Esophagus (tissue), 2 donors: ENCODE measurements at regions not wholly inside any gene's neighbourhood (a gene's known extent, or its start where the extent isn't known, plus 50 kb on each side); places are given as distances from the start of the nearest gene placed in this dataset.
"Not testable (repeated sequence)": the region's sequence is repeated elsewhere in the genome, so short reads cannot be mapped to it uniquely, and the experiment has no call there.

Experiments
- H3K27ac ChIP-seq, 2 donors: one replicate each; pipeline ENCODE4 v1.5.1; 2013; ENCODE audit warnings: low read depth in 2 of 2, mild to moderate bottlenecking in 2 of 2, inconsistent platforms in 1 of 2, low read length in 1 of 2, moderate library complexity in 1 of 2
- H3K27me3 ChIP-seq, 2 donors: one replicate each; pipeline ENCODE4 v1.6.1; 2013; ENCODE audit warnings: low read length in 2 of 2, control low read depth in 1 of 2, mild to moderate bottlenecking in 1 of 2; ENCODE audit not compliant: insufficient read depth in 2 of 2, control insufficient read depth in 1 of 2
- H3K36me3 ChIP-seq, 2 donors: one replicate each; pipeline ENCODE4 v1.6.1; 2013; ENCODE audit warnings: low read length in 1 of 2; ENCODE audit not compliant: control insufficient read depth in 2 of 2, insufficient read depth in 2 of 2
- H3K4me1 ChIP-seq, 2 donors: one replicate each; pipeline ENCODE4 v1.6.1; 2013; ENCODE audit warnings: low read length in 1 of 2; ENCODE audit not compliant: control insufficient read depth in 2 of 2, insufficient read depth in 2 of 2
- H3K4me3 ChIP-seq, 2 donors: one replicate each; pipeline ENCODE4 v1.5.1; 2013; ENCODE audit warnings: low read length in 2 of 2, mild to moderate bottlenecking in 2 of 2, low read depth in 1 of 2, moderate library complexity in 1 of 2
- H3K9me3 ChIP-seq, 2 donors: one replicate each; pipeline ENCODE4 v1.6.1; 2013; ENCODE audit warnings: mild to moderate bottlenecking in 2 of 2, low read depth in 1 of 2, low read length in 1 of 2, moderate library complexity in 1 of 2; ENCODE audit not compliant: control insufficient read depth in 2 of 2, insufficient read depth in 1 of 2
- WGBS, 2 donors: extraction: QIAGEN DNeasy Blood & Tissue Kit; methylation state at CpG; one replicate each; pipeline ENCODE4 v1.1.7; 2013; 5-methylcytosine and 5-hydroxymethylcytosine counted together
- donor health status: healthy with polysubstance abuse.
- donor health status: Bipolar disorder and iron deficiency.

DNA sequence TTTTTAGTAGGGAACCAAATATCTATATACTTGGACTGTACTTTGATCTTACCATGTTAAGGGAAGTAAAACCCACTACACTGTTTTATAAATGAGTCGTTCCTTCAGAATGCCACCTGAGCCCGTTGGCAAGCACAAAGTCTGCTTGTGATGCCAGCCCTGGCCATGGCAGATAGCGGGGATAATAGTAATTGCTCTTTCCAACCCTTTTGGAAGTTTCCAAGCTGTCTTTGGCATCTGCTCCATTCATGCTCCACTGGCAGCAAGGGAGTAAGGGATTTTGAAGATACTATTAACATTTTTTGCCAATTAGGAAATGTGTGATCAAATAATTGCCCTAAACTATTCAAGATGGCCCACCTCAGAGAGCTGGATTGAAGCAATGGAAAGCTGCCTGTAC is 689.2 kb upstream of the SLIT2 start:
- Histone ChIP-seq H3K4me1 (no peaks in the 10 kb centered on the region), H3K36me3 (no peaks in the 10 kb centered on the region), H3K27me3 (no peaks in the 10 kb centered on the region), H3K9me3 (no peaks in the 10 kb centered on the region), H3K27ac (no peak overlapping the region), H3K4me3 (no peak overlapping the region)
- WGBS, 2 donors, result 50 to 82% methylated on average over 3 of the region's 3 CpGs

DNA sequence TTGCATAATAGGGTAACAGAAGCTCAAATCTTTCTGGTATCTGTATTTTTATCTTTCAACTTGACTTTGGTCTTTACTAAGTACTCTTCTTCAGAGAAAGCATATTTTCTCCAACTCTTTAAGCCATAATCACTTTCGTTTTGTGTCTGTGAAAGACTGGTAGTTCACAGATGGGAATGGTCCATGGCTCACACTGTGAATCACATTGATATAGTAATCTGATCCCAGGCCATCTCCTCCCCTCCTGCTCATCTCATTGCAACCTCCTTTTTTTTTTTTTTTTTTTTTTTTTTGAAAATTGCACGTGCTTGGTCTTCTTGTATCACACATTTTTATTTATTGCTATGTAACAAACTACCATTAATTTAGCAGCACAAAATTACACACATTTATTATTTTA is 694.5 kb upstream of the SLIT2 start:
- Histone ChIP-seq H3K36me3 (no peaks in the 10 kb centered on the region), H3K4me1 (no peaks in the 10 kb centered on the region), H3K27ac (no peak overlapping the region), H3K9me3 (no peaks in the 10 kb centered on the region), H3K4me3 (no peak overlapping the region), H3K27me3 (no peaks in the 10 kb centered on the region)
- WGBS, 2 donors, result 74 to 88% methylated on average over 2 of the region's 2 CpGs

- not testable (repeated sequence) for H3K4me1 ChIP-seq, H3K9me3 ChIP-seq, H3K4me3 ChIP-seq, H3K27me3 ChIP-seq, H3K36me3 ChIP-seq
- WGBS, 2 donors, result 74 to 80% methylated on average over 10 of the region's 10 CpGs
- peak overlapping the region; percentile 53 to 60 for H3K27ac ChIP-seq
Measured at GRCh38 chr4:19556276-19556675, 695.4 kb upstream of the SLIT2 start.

DNA sequence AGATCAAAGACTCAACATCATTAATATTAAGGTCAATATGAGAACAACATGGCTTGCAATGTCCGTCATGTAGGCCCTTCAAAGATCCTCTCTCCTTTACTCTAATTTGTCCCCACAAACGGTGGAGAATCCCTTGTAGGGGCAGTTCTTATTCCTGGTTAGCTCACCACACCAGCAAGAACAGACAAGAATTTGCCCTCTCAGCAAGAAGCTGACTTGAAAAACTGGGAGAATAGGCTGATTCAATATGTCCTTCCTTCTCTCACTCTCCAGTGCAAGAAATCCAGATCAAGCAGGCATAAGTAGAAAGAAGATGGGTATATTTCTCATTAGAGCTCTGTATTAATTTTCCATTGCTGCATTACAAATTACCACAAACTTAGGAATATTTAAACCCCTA is 704.2 kb upstream of the SLIT2 start:
- Histone ChIP-seq H3K4me3 (no peak overlapping the region), H3K4me1 (no peaks in the 10 kb centered on the region), H3K9me3 (no peaks in the 10 kb centered on the region), H3K36me3 (no peaks in the 10 kb centered on the region), H3K27me3 (no peaks in the 10 kb centered on the region), H3K27ac (peak overlapping the region; percentile 52 to 64)
- WGBS, 2 donors, result 55 to 59% methylated on average over 2 of the region's 2 CpGs

DNA sequence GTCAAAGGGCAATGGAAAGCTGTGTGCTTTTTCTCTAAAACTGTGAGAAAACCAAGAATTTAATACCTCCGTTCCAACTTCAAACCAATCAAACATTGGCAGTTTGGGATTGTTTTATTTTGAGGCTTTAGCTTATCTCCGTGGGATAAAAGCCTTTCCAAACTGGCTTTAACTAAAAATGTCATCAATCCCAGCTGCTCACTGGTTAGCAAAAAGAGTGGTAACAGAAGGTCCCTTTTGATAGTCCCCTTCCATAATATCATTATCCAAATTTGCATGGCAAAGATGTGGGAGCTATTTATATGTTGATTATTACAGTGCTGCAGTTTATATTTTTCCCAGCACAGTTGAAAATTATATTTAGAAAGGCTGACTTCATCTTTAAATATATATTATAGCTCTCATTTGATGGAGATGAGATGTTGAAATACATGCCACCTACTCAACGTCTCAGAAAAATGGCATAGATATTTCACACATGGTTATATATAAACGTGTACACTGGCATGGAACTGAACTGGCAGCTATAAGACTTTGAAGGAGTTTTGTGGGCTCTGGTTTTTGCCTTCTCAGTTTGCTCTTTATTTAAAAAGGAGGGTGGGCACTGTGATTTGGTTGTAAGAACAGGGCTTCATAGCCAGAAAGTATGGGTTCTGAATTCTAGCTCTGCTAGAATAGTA is 707.1 kb upstream of the SLIT2 start:
- WGBS, 2 donors, result 69 to 70% methylated on average over 4 of the region's 4 CpGs
- H3K27ac ChIP-seq, result no peak overlapping the region

DNA sequence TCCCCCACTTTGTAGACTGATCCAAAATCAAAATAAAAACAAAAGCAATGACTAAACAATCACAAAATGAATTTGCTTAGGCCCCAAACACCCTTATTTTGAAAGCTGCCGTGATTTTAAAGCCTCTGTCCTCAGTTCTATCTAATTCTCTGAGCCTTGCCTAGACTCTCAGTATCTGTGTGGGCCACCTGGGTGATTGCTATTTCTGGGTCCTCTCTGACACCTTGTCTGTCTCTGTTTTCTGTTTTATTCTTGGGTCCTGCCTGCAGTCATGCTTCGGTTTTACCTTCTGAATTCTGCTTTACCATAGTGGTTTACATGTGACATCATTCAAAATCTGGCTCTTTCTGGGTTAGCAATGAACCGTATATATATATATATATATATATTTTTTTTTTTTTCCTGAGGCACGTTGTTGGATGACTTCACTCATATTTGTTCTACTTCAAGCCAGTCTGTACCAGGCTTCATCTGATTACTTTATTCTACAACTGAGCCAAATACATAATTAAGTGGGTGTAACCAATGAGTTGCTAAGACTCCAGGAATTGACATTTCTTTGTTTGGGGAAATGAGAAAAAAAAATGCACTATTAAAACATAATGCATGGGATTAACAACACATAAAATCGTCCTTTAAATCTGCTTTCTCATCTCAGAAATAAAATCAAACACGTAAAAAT is 710.7 kb upstream of the SLIT2 start:
- H3K4me1 ChIP-seq, result no peaks in the 10 kb centered on the region

More for the DNA sequence above, 707.1 kb upstream of the SLIT2 start:
- Histone ChIP-seq H3K36me3 (no peaks in the 10 kb centered on the region), H3K4me1 (no peaks in the 10 kb centered on the region), H3K4me3 (no peak overlapping the region), H3K27me3 (no peaks in the 10 kb centered on the region), H3K9me3 (no peaks in the 10 kb centered on the region)

DNA sequence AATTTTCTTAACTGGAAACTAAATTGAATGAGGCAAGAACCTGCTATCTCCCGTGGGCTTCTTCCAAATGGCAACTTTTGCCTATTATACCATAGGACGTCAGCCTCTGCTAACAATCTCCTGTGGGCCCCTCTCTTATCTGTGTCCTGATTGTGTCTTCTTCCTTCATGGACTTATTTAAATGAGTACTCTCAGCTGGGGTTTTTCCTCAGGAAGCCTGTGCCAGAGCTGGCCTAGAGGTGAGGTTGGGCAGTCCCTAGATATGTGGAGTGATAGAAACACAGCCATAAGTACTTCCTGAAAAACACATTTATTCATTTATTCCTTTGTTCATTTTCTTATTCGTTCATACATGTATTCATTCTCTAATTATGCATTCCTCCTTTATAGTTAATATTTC is 712.5 kb upstream of the SLIT2 start:
- no peaks in the 10 kb centered on the region for H3K9me3 ChIP-seq
- H3K27me3 ChIP-seq, result no peaks in the 10 kb centered on the region
- H3K36me3 ChIP-seq, result no peaks in the 10 kb centered on the region
- no peak overlapping the region for H3K27ac ChIP-seq
- WGBS, 2 donors, result 74 to 80% methylated on average over 3 of the region's 3 CpGs
- H3K4me1 ChIP-seq, result no peaks in the 10 kb centered on the region
- H3K4me3 ChIP-seq, result no peak overlapping the region

More for the DNA sequence above, 710.7 kb upstream of the SLIT2 start:
- Histone ChIP-seq H3K9me3 (no peaks in the 10 kb centered on the region), H3K27me3 (no peaks in the 10 kb centered on the region), H3K4me3 (no peak overlapping the region), H3K36me3 (no peaks in the 10 kb centered on the region), H3K27ac (no peak overlapping the region)
- WGBS, 2 donors, result 52 to 69% methylated on average over 6 of the region's 6 CpGs

GRCh38 chr4:19534159-19534558 is 717.5 kb upstream of the SLIT2 start:
- no peaks in the 10 kb centered on the region for H3K27me3 ChIP-seq
- no peak overlapping the region for H3K4me3 ChIP-seq
- WGBS, 2 donors, result 46 to 61% methylated on average over 3 of the region's 3 CpGs
- no peaks in the 10 kb centered on the region for H3K36me3 ChIP-seq
- no peaks in the 10 kb centered on the region for H3K4me1 ChIP-seq
- no peak overlapping the region for H3K27ac ChIP-seq
- no peaks in the 10 kb centered on the region for H3K9me3 ChIP-seq

GRCh38 chr4:19531906-19532848 is 719.5 kb upstream of the SLIT2 start:
- no peaks in the 10 kb centered on the region for H3K4me1 ChIP-seq
- no peaks in the 10 kb centered on the region for H3K36me3 ChIP-seq
- H3K27me3 ChIP-seq, result no peaks in the 10 kb centered on the region
- 73 to 75% methylated on average over 5 of the region's 5 CpGs for WGBS, 2 donors
- no peaks in the 10 kb centered on the region for H3K9me3 ChIP-seq
- H3K27ac ChIP-seq, result no peak overlapping the region
- no peak overlapping the region for H3K4me3 ChIP-seq
